ENCODE measurements at regions not wholly inside any gene's neighbourhood (a gene's known extent, or its start where the extent isn't known, plus 50 kb on each side); places are given as distances from the start of the nearest gene placed in this dataset.

- TF ChIP-seq, protein P1, sequence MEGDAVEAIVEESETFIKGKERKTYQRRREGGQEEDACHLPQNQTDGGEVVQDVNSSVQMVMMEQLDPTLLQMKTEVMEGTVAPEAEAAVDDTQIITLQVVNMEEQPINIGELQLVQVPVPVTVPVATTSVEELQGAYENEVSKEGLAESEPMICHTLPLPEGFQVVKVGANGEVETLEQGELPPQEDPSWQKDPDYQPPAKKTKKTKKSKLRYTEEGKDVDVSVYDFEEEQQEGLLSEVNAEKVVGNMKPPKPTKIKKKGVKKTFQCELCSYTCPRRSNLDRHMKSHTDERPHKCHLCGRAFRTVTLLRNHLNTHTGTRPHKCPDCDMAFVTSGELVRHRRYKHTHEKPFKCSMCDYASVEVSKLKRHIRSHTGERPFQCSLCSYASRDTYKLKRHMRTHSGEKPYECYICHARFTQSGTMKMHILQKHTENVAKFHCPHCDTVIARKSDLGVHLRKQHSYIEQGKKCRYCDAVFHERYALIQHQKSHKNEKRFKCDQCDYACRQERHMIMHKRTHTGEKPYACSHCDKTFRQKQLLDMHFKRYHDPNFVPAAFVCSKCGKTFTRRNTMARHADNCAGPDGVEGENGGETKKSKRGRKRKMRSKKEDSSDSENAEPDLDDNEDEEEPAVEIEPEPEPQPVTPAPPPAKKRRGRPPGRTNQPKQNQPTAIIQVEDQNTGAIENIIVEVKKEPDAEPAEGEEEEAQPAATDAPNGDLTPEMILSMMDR (IDR thresholded peaks at IDR 0.05) = no peak
- no peak for TF ChIP-seq POLR2A (IDR thresholded peaks at IDR 0.05)
These were observed 140.8 kb downstream of the IQUB start for GRCh38 chr7:123393623-123394022.

Measured in heart left ventricle (tissue), 13 donors.